Naive thymus-derived CD8-positive, alpha-beta T cell (primary cell): ENCODE measurements at regions not wholly inside any gene's neighbourhood (a gene's known extent, or its start where the extent isn't known, plus 50 kb on each side); places are given as distances from the start of the nearest gene placed in this dataset.
"Not testable (repeated sequence)": the region's sequence is repeated elsewhere in the genome, so short reads cannot be mapped to it uniquely, and the experiment has no call there.

ENCODE experiments used
- ATAC-seq, 2 donors: fragments of 150-1000 bp; cut with Tn5 transposase in 1 of 2; sonication (Bioruptor Pico), chemical (Tn5 transposase) in 1 of 2; 1 replicate in 1 of 2; 2 replicates in 1 of 2; pipeline ENCODE4 v1.10.0; 2021; ENCODE audit warnings: mild to moderate bottlenecking in 2 of 2, moderate library complexity in 2 of 2
- POLR2A ChIA-PET: fragments of 350-600 bp; sonication (Branson Sonifier 250); formaldehyde crosslinking; loops from one replicate; lab custom pipeline; 2021; ENCODE audit warnings: antibody characterized with exemption; lab: Charles Lee
- DNase-seq, 10 donors: peaks; one replicate each; pipeline versions ENCODE4 v3.0.0 to v3.0.0-alpha.2; 2020 to 2022
- H3K27ac Mint-ChIP-seq, 10 donors: one replicate each; pipeline ENCODE4 v1.8.0; 2020 to 2022; ENCODE audit warnings: mild to moderate bottlenecking in 10 of 10, mixed read lengths in 10 of 10, moderate library complexity in 4 of 10, inconsistent platforms in 1 of 10
- H3K27me3 Mint-ChIP-seq, 5 donors: one replicate each; pipeline ENCODE4 v1.8.0; 2021 to 2022; ENCODE audit warnings: mixed read lengths in 5 of 5
- H3K36me3 Mint-ChIP-seq, 3 donors: one replicate each; pipeline ENCODE4 v1.8.0; 2020 to 2022; ENCODE audit warnings: mixed read lengths in 3 of 3, mild to moderate bottlenecking in 2 of 3, inconsistent platforms in 1 of 3
- H3K4me1 Mint-ChIP-seq, 4 donors: one replicate each; pipeline ENCODE4 v1.8.0; 2021 to 2022; ENCODE audit warnings: mixed read lengths in 4 of 4
- H3K4me3 Mint-ChIP-seq, 10 donors: one replicate each; pipeline ENCODE4 v1.8.0; 2020 to 2022; ENCODE audit warnings: mild to moderate bottlenecking in 10 of 10, mixed read lengths in 10 of 10, moderate library complexity in 6 of 10, inconsistent platforms in 1 of 10
- H3K9me3 Mint-ChIP-seq, 9 donors: one replicate each; pipeline ENCODE4 v1.8.0; 2020 to 2022; ENCODE audit warnings: mixed read lengths in 9 of 9, mild to moderate bottlenecking in 3 of 9, inconsistent platforms in 1 of 9, moderate library complexity in 1 of 9

GRCh38 chrX:121196872-121197444 is 149.5 kb downstream of the GLUD2 start:
- ATAC-seq, H3K27ac Mint-ChIP-seq, H3K4me3 Mint-ChIP-seq, H3K4me1 Mint-ChIP-seq, H3K36me3 Mint-ChIP-seq, H3K27me3 Mint-ChIP-seq, POLR2A ChIA-PET, DNase-seq, H3K9me3 Mint-ChIP-seq: not testable (repeated sequence)

GRCh38 chrX:121208563-121208962 is 161.2 kb downstream of the GLUD2 start:
- Mint-ChIP-seq H3K4me1 (no peaks in the 10 kb centered on the region), H3K9me3 (peaks cover 0 to 7% (median 0%) of the 10 kb centered on the region in 9 donors), H3K4me3 (no peak overlapping the region), H3K36me3 (no peaks in the 10 kb centered on the region), H3K27ac (no peak overlapping the region), H3K27me3 (peaks cover 0 to 11% (median 0%) of the 10 kb centered on the region in 5 donors)
- DNase-seq (no peak), ATAC-seq (no peak)
- POLR2A ChIA-PET, result no interaction called here

DNA sequence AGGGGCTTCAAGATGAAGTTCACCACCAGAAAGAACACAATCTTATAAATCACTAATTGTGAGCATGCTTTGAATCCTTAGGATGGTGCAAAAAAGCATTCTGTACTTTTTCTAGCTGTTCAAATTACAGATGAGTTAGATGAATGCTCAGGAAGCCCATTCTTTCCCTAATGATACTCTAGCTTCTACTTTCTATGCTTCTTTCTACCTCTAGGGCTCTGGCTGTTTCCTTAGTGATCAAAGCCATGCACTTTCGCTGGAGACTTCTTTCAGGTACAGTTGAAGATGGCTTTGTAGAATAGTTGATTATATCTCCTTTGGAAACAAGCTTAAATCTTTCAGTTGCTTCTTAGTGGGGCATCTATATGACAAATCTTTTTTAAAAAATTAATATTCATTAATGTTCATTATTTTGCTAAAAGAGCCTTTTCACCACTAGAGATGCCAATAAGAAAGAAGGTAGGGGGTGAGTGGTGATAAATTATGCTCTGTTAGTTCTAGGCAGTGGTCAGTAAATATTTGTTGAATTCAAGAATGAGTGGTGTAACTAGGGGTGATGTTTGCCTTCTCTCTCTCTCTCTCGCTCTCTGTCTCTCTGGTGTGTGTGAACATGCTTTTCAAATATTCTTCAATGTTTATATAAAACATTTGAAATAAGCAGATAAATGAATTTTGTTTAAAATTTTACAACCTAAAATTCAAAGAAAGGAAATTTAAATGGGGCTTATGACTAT is 169.4 kb downstream of the GLUD2 start:
- no peak for ATAC-seq
- Mint-ChIP-seq H3K27ac (no peak overlapping the region), H3K27me3 (peaks cover 0 to 5% (median 0%) of the 10 kb centered on the region in 5 donors), H3K9me3 (peaks cover 0 to 1% (median 0%) of the 10 kb centered on the region in 9 donors), H3K36me3 (no peaks in the 10 kb centered on the region), H3K4me3 (no peak overlapping the region), H3K4me1 (no peaks in the 10 kb centered on the region)
- no peak for DNase-seq
- POLR2A ChIA-PET, result no interaction called here

DNA sequence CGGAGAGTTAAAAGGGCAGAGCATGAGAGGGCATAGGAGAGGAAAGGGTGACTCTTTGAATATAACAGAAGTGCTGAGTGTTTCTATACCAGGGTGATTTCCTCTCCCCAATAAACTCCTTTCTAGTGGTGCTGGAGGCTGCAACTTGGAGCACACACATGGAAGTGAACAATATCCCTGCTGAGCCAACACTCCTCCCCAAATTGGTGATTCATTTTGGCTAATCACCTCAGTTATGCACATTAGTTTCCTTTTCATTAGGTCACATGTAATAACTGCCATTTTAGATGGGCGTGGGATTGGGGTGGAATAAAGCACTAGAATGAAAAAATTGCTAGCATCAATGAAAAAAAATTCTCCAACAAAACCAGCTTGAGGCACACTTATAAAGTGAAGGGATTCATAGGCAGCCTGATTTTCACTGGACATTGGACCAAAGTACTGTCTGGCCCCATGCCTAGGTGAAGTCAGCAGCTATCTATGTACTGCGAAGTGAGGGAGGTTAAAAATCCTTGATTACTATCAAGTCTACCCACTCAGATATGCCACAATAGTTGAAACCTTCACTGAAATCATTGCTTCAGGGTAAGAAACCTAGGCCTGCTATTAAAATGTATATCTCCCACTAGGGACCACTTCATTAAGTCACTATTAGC is 174.0 kb downstream of the GLUD2 start:
- Mint-ChIP-seq H3K4me1 (no peaks in the 10 kb centered on the region), H3K36me3 (no peaks in the 10 kb centered on the region), H3K27ac (no peak overlapping the region), H3K4me3 (no peak overlapping the region), H3K27me3 (no peaks in the 10 kb centered on the region), H3K9me3 (peaks cover 0 to 4% (median 0%) of the 10 kb centered on the region in 9 donors)
- ATAC-seq (no peak), DNase-seq (no peak)
- POLR2A ChIA-PET, result no interaction called here

DNA sequence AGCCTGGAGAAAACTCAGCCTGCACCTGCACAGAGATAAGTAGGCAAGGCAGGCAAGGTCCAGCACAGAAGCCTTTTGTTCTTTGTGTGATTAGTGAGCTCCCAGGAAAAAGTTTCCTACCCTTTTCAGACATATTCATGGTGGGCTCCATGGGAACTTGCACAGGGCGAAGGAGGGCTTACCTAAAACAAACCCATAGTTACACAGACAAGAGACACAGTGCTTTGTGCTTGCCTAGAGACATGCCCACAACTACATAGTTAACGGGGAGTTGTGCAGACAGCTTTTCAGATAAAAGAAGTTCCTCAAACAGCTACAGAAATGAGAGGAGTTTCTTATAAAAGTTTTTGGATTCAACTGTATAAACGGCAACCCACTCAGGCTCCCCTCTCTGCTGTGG is 180.5 kb downstream of the GLUD2 start:
- Mint-ChIP-seq H3K9me3 (peaks cover 0 to 4% (median 0%) of the 10 kb centered on the region in 9 donors), H3K27me3 (peaks cover 0 to 2% (median 0%) of the 10 kb centered on the region in 5 donors), H3K4me1 (no peaks in the 10 kb centered on the region), H3K27ac (no peak overlapping the region), H3K36me3 (no peaks in the 10 kb centered on the region), H3K4me3 (no peak overlapping the region)
- ATAC-seq (no peak), DNase-seq (no peak)
- POLR2A ChIA-PET, result no interaction called here

DNA sequence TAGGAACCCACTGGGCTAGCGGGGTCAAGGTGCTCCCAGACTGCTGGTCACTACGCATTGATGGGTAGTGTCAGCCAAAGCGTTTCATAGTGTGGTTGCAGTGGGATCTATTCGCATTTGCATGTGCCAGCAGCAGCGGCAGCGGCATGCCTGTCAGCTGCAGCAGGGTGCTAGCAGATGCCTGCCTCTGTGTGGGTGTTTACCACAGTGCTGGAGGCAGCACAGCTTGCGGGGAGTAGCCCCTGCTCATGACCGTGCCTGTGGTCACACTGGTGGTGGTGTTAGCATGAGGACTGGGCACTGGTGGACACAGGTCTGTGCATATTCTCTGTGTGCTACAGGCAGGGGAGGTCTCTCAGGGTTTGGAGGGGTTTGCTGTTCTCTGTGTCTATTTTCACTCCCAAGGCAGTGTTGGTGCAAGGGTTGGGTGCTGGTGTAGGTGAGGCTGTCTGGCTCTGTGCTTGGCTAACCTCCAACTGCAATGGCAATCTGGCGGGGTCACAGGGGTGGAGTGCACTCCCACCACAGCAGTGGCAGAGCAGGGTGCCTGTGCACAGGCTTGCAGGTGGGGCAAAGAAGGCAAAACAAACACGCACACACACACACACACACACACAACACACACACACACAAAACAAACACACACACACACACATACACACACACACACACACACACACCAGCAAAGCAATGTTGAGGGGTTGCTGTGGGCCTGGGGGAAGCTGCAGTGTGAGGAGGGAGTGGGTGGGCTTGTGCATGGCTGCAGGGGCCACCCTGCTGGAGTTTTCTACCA is 184.4 kb downstream of the GLUD2 start:
- POLR2A ChIA-PET, result no interaction called here
- H3K9me3 Mint-ChIP-seq, result no peaks in the 10 kb centered on the region
- peaks cover 0 to 2% (median 0%) of the 10 kb centered on the region in 5 donors for H3K27me3 Mint-ChIP-seq
- DNase-seq (no peak), ATAC-seq (no peak)
- H3K27ac Mint-ChIP-seq, result no peak overlapping the region
- no peaks in the 10 kb centered on the region for H3K4me1 Mint-ChIP-seq
- H3K4me3 Mint-ChIP-seq, result no peak overlapping the region
- no peaks in the 10 kb centered on the region for H3K36me3 Mint-ChIP-seq

DNA sequence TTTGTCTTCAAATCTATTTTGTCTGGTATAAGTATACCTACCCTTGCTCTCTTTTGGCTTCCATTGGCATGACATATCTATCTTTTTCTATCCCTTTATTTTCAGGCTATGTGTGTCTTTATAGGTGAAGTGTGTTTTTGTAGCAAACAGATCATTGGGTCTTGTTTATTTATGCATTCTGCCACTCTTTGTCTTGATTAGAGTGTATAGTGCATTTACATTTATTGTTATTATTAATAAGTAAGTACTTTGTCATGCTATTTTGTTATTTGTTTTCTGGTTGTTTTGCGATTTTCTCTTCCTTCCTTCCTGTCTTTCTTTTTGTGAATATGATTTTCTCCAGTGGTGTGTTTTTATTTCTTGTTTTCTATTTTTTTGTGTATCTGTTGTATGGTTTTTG is 188.6 kb downstream of the GLUD2 start:
- Mint-ChIP-seq H3K27me3 (no peaks in the 10 kb centered on the region), H3K4me1 (no peaks in the 10 kb centered on the region)
- POLR2A ChIA-PET, result no interaction called here

DNA sequence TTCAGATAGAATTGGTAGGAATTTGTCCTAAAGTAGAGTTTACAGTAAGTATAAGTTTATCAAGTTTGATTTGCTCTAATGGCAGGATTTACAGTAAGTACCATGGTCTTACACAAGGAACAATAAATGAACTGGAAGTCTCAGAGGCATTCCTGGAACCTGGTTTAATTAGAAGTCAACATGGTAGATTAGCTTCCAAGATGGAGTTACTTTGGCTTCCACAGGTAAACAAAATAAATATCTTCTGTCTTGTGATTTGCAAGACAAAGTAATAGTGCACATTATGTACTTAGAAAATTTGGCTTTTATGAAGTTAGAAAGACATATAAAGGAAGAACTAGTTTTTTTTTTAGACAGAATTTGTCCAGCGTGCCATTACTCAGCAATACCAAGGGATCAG is 190.7 kb downstream of the GLUD2 start:
- ATAC-seq, result no peak

More for the DNA sequence above, 188.6 kb downstream of the GLUD2 start:
- ATAC-seq (no peak), DNase-seq (no peak)
- Mint-ChIP-seq H3K9me3 (peaks cover 0 to 3% (median 0%) of the 10 kb centered on the region in 9 donors), H3K4me3 (no peak overlapping the region), H3K27ac (no peak overlapping the region), H3K36me3 (no peaks in the 10 kb centered on the region)

GRCh38 chrX:121244511-121244910 is 197.1 kb downstream of the GLUD2 start:
- Mint-ChIP-seq H3K27ac (no peak overlapping the region), H3K4me3 (no peak overlapping the region), H3K27me3 (peaks cover 0 to 10% (median 0%) of the 10 kb centered on the region in 5 donors), H3K36me3 (no peaks in the 10 kb centered on the region), H3K4me1 (no peaks in the 10 kb centered on the region), H3K9me3 (peaks cover 0 to 4% (median 0%) of the 10 kb centered on the region in 9 donors)
- POLR2A ChIA-PET, result no interaction called here
- ATAC-seq (no peak), DNase-seq (no peak)

More for the DNA sequence above, 190.7 kb downstream of the GLUD2 start:
- Mint-ChIP-seq H3K4me3 (no peak overlapping the region), H3K27ac (no peak overlapping the region), H3K4me1 (no peaks in the 10 kb centered on the region), H3K27me3 (peaks cover 0 to 10% (median 0%) of the 10 kb centered on the region in 5 donors), H3K9me3 (peaks cover 0 to 3% (median 0%) of the 10 kb centered on the region in 9 donors), H3K36me3 (no peaks in the 10 kb centered on the region)
- no peak for DNase-seq
- POLR2A ChIA-PET, result no interaction called here

DNA sequence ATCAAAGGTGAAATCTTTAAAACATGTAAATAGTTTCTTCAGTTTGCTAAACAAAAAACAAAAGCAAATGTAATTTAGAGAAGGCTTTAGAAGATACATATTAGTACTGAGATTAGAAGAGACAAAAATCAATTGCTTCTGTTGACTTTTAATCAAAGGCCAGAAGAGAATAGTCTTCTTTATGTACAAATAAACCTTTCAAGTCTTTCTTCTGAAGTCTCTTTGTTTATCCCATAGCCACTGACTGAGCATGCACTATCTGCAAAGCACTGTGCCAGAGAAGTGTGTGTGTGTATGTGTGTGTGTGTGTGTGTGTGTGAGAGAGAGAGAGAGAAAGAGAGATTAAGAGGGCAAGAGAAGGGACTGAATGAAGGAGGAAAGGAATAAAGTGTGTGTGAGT is 198.4 kb downstream of the GLUD2 start:
- Mint-ChIP-seq H3K4me3 (no peak overlapping the region), H3K27ac (no peak overlapping the region), H3K9me3 (peaks cover 0 to 4% (median 0%) of the 10 kb centered on the region in 9 donors), H3K4me1 (no peaks in the 10 kb centered on the region), H3K36me3 (no peaks in the 10 kb centered on the region), H3K27me3 (peaks cover 0 to 10% (median 0%) of the 10 kb centered on the region in 5 donors)
- no peak for DNase-seq
- no peak for ATAC-seq
- POLR2A ChIA-PET, result no interaction called here

DNA sequence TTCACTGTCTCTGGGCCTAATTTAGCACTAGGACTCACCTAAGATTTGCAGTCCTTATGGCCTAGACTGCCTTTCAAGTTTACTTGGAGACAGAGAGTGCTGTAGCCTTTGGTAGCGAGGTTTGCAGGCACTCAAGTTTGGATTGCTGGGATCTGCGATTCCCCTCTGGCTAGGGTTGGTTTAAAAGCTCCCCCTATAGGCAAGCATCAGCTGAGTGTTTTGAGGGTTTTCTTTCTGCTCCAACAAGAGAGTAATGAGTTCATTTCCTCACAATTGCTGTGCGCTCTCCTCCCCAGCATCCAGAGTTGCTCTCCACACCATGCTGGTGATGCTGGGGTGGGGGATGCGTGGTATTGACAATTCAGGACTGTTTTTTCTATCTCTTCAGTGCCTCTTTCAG is 206.9 kb downstream of the GLUD2 start:
- H3K4me1 Mint-ChIP-seq, result no peaks in the 10 kb centered on the region
- DNase-seq, result no peak
- POLR2A ChIA-PET, result no interaction called here
- no peak overlapping the region for H3K4me3 Mint-ChIP-seq
- no peak overlapping the region for H3K27ac Mint-ChIP-seq
- peaks cover 0 to 7% (median 0%) of the 10 kb centered on the region in 5 donors for H3K27me3 Mint-ChIP-seq
- peaks cover 0 to 10% (median 0%) of the 10 kb centered on the region in 9 donors for H3K9me3 Mint-ChIP-seq
- ATAC-seq, result no peak
- H3K36me3 Mint-ChIP-seq, result no peaks in the 10 kb centered on the region

DNA sequence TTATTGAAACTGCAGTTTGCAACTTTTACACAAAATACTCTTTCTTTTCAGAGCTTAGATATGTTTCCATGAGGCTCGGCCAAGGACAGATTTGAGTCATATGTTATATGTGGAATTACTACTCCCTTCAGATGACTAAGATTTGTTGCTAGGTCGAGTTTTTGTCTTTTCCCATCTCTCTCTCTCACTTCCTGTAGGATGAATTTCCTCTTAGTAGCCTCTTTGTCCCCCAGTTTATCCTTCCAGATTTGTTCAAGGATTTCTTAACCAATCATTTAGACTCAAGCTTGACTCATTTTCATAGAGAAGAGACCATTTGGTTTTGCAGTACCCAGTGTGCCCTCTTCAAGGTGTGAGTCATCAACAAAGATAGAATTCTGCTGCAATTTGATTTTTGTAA is 209.2 kb downstream of the GLUD2 start:
- Mint-ChIP-seq H3K27ac (no peak overlapping the region), H3K4me3 (no peak overlapping the region), H3K4me1 (no peaks in the 10 kb centered on the region), H3K27me3 (peaks cover 0 to 7% (median 0%) of the 10 kb centered on the region in 5 donors), H3K9me3 (peaks cover 0 to 8% (median 0%) of the 10 kb centered on the region in 9 donors), H3K36me3 (no peaks in the 10 kb centered on the region)
- DNase-seq (no peak), ATAC-seq (no peak)
- POLR2A ChIA-PET, result no interaction called here
